NAMALWA (cell line): ENCODE measurements at regions not wholly inside any gene's neighbourhood (a gene's known extent, or its start where the extent isn't known, plus 50 kb on each side); places are given as distances from the start of the nearest gene placed in this dataset.

ENCODE experiments used
- DNase-seq: peaks from one replicate; pipeline ENCODE4 v3.0.0-alpha.2; 2015; ENCODE audit warnings: low spot score

DNA sequence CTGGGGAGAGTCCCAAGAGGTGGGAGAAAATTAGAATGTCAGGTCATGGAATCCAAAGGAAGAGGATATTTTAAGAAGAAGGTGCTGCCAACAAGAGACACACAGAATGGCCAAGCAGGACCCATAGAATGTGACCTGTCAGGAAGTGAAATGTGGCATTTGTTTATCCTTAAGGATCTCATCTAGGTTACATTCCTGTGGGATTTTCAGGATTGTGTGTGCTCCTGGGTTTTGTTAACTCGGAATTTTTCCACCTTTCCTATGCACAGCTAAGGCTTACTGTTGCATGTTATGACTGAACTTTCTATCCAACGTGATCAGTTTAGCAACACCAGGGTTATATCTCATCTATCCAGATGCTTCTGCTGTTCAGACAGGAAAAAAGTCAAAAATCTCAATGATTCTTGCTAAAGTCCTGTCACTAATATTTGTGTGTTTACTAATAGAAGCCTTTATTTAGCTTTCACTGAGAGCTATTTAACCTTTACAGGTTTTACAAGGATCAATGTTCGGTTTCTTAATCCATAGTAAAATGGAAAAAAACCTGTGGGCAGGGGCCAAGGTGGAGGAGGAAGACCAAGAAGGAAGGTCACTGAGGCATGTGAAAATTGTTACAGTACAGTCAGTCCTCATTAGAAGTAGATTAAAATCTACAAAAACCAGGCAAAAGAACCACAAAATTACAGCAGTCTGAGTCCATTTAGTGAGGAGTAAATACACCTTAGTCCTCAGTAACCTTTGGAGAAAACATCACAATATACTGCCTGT, 437.8 kb upstream of the NPVF start:
- no peak for DNase-seq

DNA sequence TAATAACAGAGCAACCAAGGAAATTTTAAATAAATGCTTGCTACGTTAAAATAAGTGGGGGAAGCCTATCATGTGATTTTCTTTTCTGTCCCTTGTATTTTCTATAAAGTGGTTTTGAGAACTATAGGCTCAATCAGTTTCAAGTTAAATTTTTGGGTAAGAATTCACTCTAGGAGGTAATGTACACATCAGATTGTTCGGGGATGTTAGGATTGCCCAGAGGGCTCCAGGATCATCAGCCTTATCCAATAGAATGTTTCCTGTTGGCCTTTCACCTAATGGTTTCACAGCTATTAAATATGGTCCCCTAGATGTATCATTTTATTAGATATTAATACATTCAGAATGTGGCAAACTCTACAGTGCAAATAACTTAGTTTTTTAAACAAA, 438.4 kb upstream of the NPVF start:
- no peak for DNase-seq

DNA sequence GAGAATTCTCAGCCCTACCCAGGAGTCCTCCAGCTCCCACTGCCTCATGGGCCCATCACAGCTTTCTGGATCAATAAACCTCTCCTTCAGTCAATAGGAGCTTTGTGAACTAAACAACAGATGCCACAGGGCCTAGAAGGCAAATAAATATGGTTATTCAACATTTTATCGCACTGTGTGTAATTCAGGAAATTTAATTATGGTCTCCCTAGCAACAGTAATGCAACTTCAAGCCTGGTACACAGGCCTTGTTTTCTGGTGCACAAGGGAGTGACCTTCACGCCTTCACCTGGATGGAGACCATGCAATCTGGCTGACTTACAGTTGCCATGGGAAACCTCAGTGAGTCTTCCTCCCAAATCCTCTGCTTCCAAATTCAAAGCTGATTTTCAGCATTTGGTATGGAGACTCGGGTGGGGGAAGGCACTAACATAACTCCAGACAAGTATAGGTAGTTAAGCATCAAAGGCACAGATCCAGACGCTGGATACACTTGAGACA, 441.0 kb upstream of the NPVF start:
- no peak for DNase-seq

DNA sequence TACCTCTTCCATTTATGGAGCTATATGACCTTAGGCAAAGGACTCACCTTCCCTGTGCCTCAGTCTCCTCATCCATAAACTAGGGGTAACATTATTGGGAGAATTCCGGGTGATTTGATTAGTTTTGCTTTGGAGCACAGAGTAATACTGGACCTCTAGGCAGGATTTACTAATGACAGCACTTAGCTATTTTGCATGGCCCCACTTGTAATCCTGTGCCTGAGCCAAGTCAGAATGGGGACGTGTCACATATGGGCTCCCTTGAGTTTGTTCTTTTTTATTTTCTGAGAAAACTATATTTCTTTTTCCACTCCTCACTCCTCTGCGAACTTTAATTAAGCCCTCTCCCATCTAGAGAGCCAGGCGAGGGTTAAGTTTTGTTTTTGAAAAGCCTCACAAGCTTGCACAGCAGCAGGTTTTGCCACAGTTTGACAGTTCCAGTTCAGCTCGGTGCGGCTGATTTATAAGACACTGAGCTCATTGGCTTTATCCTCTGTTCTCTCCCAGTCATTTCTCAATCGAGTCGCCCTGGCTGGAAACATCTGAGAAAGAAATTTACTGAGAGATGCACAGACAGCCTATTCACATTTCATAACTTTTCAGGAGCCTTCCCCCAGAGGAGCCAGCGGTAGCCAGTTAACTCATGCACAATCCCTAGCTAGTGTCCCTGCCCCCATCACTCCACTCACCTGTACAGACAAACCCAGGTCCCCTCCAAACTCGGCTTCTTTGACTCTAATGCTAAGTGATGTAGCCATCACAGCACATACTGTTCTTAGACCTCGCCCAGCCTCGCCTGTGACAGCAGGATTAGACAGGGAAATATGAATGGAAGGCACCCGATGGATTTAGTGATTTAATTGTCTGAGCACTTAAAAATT, 441.9 kb upstream of the NPVF start:
- no peak for DNase-seq

DNA sequence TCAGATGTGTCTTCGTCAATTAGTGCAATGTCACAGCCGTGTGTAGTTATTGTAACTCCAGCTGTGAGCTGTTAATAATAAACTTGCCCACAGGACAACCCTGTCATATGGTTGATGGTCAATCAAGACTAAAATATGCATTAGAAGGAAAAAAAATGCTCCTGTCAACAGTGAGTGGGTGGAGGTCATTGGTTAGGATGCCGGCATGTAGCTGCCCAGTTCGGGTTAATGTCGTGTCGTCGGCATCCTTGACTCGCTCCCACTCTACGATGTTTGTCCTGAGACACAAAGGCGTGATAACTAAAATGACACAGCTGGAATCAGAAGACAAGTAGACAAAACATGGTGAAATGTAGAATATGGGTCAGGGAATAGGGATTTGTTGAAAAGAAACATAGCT, 442.8 kb upstream of the NPVF start:
- DNase-seq = no peak

DNA sequence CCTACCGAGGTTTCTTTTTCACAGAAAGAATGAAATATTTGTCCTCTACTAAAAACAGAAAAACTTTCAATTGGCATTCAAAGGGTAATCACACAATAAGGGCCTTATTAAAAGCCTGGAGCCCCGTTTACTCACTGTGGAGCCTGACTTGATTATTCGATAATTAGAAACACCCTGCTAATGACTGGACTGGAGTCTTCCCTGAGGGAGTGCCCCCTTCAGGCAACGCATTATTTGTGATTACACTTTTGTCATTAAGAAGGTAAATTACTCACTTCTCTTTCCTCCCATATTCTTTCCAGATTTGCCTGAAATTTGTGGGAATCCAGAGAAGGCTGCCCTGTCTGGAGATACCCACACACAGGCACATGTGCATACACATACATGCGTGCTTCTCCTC, 444.2 kb upstream of the NPVF start:
- DNase-seq = no peak

DNA sequence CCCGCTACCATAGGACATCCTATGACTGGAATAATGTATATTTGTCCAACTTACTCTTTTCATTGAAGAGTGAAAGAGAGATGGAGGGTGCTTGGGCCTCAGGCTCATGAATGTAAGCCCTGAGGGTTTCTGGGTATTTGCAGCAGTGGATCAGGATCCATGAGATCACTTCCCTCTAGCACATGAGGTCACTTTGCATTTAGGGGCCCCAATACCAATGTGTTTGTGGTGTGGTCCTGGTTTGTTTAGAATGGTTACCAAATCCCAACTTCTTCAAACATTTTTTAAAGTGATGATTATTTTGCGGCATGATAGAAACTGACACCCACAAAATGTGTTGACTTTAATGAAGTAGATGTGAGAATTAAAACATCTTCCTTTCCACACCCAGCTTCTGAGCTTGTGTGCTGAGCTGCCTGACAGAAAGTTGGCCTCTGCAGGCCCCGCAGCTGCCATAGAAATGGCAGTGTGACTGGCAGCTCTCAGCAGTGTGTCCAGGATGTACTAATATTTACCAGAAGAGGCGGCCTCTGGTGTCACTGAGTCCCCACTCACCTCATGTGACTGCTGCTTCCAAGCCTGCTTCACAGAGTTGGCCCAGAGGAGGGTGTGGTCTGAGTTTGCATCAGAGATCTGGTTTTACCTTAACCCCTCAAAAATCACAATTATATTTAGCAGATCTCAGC, 447.6 kb upstream of the NPVF start:
- DNase-seq = no peak

DNA sequence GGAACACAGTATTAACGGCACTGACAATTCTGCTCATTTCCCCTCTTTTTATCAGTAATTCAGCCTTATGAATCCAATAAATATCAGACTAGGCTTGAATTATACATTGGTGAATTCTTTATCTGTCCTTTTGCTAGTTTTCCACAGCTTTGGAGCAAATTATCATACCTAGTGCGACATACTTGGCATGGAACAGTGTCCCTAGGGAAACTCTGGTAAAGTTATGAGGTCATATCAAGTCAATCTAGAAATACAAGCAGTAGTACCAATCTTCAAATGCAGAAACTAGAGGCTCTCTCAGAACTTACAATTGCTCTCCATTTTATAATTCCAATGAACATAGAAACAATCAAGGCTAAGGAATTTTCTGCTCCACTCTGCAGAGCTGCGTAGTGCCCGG, 449.3 kb upstream of the NPVF start:
- DNase-seq = no peak

DNA sequence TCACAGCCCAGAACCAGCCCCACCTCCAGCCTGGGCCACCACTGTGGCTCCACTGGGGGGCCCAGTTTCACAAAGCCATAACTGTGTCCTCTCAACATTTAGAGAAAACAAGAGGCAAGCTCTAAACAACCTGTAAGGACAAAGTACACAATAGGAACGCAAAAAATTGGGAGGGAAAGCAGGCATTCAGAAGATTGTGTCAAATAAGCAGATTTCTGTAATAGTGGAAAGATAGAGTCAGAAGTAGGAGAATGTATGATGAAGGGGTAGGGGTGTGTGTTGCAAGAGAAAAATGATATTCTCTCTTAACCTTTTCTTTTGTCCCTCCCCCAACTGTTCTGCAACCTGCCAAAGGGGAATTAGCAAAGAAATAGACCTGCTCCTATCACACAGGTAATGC, 449.9 kb upstream of the NPVF start:
- no peak for DNase-seq

DNA sequence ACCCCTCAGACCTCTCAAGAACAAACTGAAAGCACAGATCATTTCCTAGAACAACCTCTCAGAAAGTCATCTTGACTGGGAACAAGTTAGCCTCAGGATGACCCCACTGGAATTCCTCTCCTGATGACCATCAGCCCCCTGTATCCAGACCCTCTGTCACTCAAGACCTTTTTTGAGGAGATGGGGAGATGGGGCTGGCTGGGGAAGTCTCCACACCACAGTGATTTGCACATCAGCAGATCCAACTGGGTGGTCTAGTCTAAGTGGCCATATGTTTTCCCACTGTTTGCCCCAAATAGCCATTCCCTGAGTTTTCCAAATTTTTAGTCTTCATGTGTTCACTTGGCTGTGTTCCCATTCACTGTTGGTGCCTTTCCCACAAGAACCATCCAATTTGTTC, 452.4 kb upstream of the NPVF start:
- DNase-seq = no peak

DNA sequence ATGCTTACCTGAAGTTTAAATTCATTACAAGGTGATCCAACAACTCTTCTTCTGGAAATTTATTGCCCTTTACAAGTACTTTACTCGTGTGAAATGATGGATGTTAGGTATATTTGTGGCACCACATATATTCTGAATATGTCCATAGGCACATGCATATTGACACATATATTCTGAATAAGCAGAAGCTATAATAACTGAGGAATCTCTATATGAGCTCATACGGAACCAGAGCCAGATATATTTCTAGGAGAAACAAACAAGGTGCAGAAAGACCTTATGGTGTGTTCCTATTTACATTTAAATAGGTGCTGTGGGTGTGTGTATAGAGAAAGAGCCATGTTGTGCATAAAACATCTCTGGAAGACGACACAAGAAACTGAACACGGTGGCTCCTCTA, 456.1 kb upstream of the NPVF start:
- DNase-seq = no peak

DNA sequence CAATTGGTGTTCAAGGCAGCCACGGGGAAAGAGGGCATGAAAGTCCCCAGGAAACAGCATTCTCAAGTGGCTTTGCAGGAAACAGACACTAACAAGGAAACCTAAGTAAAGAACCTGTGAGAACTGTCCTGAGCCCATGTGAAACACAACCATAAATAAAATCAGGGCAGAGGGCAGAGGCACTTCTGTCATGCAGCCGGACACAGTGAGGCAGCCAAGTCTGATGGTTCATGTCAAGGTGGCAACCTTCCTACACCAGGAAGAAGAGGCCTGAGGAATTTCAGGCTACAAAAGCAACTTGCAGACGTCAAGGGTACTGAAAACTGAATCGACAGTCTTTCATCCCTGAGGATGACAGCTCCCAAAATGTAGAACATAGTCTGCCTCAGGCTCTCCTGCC, 458.2 kb upstream of the NPVF start:
- DNase-seq = no peak

DNA sequence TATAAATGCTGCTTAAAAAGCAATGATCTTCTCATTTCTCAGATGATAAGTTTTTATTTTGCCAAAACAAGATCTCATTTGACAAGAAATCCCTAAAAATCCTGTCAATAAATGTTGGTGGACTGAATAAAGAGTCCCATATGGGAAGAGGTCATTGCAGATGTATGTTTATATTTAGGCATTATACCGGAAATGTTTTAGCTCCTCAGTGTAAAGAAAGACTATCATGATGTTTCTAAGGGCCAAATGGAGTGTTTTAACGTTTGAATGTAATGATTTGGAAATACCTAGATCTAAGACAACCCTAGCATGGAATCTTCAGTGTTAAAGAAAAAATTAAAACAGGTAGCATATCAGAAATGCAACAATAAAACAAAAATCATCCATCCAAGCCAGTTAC, 457.8 kb upstream of the NFE2L3 start:
- no peak for DNase-seq

DNA sequence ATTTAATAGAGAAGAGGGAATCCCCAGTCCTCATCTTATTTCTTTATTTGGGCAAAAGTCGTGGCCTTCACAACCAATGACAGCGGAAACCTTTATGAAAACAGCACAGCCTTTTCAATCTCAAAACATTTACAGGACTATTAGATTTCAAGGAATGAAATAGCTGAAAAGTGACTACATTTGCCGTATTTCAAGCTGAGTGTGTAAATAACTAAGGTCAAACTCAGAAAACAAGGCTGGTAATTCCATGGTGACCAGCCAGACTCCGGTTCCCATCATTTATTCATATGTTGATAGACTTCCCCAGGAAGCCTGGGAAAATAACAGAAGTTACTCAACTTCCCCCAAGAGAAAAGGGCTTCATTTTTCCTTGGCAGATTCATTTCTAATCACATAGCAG, 457.3 kb upstream of the NFE2L3 start:
- DNase-seq = no peak

DNA sequence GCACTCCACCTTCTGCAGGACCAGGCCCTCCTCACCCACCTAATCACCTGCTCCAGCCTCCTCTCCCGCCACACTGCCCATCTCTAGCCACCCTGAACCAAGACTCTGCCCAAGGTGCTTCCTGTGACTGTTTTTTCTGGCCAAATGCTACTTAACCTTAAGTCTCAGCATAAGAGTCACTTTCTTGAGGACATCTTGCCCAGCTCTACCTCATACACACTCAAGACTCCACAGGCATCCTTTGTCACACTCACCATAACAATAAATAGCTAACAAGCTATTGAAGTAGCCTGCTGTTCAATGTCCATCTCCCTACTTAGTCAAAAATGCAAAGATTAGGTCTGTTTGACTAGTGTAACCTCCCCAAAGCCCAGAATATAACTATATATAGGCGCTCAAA, 455.4 kb upstream of the NFE2L3 start:
- no peak for DNase-seq

DNA sequence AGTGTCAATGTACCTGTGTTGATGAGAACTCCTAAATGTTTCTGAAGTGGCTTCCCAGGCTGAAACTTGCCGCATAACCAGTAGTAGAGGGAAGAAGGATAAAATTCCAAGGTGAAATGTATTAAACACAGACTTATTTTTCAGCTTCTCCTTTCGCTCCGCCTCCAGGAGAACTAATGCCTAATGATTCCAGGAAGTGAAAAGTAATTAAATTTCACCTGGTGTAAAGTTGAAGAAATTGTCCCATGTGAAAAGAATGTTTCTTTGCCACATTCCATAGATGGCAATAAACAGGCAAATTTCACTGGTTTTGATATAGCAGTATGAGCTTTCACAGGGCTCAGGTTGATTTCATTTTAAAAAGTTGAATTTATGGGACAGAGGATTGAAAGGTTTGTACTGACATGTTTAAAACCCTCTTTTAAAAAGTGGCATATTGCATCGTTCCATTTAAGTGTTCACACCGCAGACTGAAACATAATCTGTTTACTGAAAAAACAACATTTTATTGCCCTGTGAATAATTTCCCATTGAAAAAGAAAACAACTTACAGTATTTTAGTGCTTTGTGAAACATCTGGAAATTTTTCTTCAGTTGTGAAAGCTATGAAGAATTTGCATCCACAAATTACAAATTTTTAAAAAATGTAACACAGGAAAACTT, 453.4 kb upstream of the NFE2L3 start:
- DNase-seq = no peak

DNA sequence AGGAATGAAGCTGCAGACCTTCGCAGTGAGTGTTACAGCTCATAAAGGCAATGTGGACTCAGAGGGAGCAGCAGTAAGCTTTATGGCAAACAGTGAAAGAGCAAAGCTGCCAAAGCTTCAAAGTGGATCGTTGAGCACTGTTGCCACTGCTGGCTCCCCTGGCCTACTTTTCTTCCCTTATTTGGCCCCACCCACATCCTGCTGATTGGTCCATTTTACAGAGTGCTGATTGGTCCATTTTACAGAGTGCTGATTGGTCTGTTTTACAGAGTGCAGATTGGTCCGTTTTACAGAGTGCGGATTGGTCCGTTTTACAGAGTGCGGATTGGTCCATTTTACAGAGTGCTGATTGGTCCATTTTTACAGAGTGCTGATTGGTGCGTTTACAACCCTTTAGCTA, 451.9 kb upstream of the NFE2L3 start:
- DNase-seq = peak; percentile 44

DNA sequence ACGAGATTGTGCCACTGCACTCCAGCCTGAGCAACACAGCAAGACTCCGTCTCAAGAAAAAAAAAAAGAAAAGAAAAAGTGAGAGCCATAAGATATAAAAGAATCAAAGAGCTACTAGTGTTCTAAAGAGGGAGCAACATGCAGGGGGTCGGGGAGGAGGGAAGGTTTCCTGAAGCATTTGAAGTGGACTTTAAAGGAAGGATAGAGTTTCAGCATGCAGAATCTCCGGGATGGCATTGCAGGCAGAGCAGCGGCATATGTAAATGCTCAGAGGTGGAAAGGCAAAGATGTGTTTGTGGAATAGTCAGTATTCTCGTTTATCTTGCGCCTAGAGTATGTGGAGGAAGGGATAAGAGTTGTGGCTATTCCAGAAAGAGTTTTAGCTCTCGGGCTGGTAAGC, 447.6 kb upstream of the NFE2L3 start:
- no peak for DNase-seq

DNA sequence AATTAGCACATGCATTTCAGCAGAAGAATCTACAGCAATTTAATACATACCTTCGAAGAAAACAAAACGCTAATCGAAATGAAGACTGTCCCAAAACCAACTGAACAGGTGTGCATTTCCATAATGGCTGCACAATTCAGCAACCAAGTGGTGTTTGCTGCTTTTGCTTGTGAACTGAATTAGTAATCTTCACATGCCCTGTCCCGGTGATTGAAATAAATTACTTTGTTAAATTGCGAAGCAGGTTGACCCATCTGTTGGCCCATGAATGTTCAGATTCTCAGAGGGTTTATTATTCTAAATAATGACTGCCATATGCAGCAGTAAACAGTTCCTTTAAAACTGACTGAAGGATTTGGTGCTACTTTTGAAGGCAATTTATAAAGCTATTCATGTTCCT, 445.2 kb upstream of the NFE2L3 start:
- no peak for DNase-seq

DNA sequence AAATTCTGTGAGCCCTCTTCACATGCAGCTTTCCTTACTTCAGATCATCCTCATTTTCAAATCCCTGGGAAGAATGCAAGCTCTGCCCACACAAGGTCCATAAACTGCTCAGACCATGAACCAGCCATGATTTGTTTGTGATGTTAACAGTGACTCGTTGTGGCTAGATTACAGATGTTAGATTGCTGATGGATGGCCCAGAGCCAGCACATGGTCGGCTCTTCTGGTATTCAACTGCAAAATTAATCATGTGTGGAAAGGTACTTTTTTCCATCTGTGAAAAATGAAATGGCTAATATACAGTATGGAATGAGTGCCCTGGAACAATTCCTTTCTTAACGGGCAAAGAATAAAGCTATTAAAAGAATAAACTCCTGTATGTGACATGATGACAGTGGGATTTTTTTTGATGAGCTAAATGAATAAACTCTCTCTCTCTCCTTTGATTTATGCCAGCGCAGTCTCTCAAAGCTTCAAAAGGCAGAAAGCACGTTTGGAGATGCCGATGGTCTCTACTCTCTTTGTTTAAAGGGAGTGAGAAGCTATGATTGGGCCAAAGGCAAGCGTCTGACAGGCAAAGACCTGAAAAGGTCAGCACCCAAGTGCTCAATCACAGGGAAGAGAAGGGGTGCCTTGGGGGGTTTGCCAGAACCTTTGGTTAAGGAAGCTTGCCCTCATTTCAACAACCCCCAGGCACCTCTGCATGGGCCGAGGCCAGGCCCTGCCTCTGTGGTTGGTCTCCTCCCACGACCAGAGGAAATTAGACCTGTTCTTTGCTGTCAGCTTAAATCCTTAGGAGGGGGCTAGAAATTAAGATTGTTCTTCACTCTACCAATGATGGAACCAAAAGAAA, 444.0 kb upstream of the NFE2L3 start:
- DNase-seq = no peak

DNA sequence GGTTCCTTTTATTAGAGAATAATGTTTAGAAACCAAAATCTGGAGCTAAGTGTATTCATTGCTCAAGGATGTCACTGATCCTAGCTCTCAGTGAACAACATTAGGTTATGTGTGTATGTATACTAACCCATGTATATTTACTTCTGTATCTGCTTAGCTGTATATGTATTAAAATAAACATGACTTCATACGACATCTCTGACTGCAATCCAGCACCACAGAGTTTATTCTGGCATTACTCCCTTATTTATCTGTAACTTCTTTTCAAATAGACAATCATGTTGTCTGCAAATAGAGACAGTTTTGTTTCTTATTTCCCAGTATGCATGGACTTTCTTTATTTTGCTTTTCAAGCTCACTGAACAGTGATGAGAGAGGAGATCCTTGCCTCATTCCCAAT, 441.0 kb upstream of the NFE2L3 start:
- no peak for DNase-seq
